ENCODE measurements at regions not wholly inside any gene's neighbourhood (a gene's known extent, or its start where the extent isn't known, plus 50 kb on each side); places are given as distances from the start of the nearest gene placed in this dataset.
"Not testable (repeated sequence)": the region's sequence is repeated elsewhere in the genome, so short reads cannot be mapped to it uniquely, and the experiment has no call there.

DNA sequence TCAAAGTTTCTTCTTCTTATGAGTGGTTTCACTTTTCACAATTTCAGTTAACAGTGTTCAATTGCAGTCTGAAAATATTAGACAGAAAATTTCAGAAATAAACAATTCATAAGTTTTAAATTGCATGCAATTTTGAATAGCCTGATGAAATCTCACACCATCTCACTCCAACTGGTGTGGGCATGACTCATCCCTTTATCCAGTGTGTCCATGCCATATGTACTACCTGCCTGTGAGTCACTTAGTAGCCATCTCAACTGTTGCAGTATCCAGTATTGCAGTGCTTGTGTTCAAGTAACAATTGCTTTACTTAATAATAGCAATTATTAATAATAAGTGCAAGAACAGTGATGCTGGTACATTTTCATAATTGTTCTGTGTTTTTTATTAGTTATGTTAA is 1202.5 kb downstream of the DSC3 start:
- no peak overlapping the region for H3K4me3 Mint-ChIP-seq
- no peaks in the 10 kb centered on the region for H3K4me1 Mint-ChIP-seq
- no peak for DNase-seq
- H3K27me3 Mint-ChIP-seq (ENCODE audit: low read depth in 3 of 3): no peaks in the 10 kb centered on the region
- H3K9me3 Mint-ChIP-seq: peaks cover 0 to 27% (median 6%) of the 10 kb centered on the region in 6 donors
- no peak overlapping the region for H3K27ac Mint-ChIP-seq
- H3K36me3 Mint-ChIP-seq: no peaks in the 10 kb centered on the region

- peaks cover 0 to 37% (median 6%) of the 10 kb centered on the region in 6 donors for H3K9me3 Mint-ChIP-seq
- H3K27ac Mint-ChIP-seq; H3K4me1 Mint-ChIP-seq; H3K4me3 Mint-ChIP-seq; DNase-seq; H3K27me3 Mint-ChIP-seq (ENCODE audit: low read depth in 3 of 3); H3K36me3 Mint-ChIP-seq: not testable (repeated sequence)
Measured at GRCh38 chr18:29838961-29839360, 1203.6 kb downstream of the DSC3 start.

GRCh38 chr18:29838556-29838955 is 1204.0 kb downstream of the DSC3 start:
- Mint-ChIP-seq H3K27me3 (ENCODE audit: low read depth in 3 of 3) (no peaks in the 10 kb centered on the region), H3K36me3 (no peaks in the 10 kb centered on the region), H3K4me1 (no peaks in the 10 kb centered on the region), H3K9me3 (peaks cover 0 to 37% (median 6%) of the 10 kb centered on the region in 6 donors), H3K27ac (no peak overlapping the region), H3K4me3 (no peak overlapping the region)
- no peak for DNase-seq

GRCh38 chr18:29823671-29824070 is 1218.9 kb downstream of the DSC3 start:
- Mint-ChIP-seq H3K36me3 (peaks cover 0 to 4% (median 0%) of the 10 kb centered on the region in 3 donors), H3K27me3 (ENCODE audit: low read depth in 3 of 3) (peaks cover 0 to 3% (median 0%) of the 10 kb centered on the region in 3 donors), H3K4me3 (no peak overlapping the region), H3K4me1 (no peaks in the 10 kb centered on the region), H3K9me3 (peaks cover 3 to 46% (median 23%) of the 10 kb centered on the region in 6 donors), H3K27ac (no peak overlapping the region)
- DNase-seq: no peak

DNA sequence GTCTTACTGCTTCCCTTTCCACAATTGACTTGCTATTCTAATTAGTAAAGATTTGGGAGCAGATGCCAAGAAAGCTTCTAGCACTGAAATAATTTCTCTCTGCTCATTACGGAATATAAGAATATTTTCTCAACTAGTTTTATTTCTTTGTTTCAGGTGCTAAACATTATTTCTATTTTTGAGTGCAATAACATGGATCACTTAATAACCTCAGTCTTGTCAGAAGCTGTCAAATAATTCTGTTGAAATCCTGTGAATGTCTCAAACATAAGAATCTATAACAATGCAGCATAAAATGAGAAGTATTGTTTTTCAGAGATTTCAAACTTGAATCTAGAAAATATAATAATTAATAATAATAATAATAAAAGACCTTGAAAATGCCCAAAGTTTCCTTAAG is 1221.0 kb downstream of the DSC3 start:
- Mint-ChIP-seq H3K9me3 (peaks cover 3 to 49% (median 21%) of the 10 kb centered on the region in 6 donors), H3K4me1 (no peaks in the 10 kb centered on the region), H3K27me3 (ENCODE audit: low read depth in 3 of 3) (peaks cover 0 to 3% (median 0%) of the 10 kb centered on the region in 3 donors), H3K36me3 (peaks cover 0 to 4% (median 0%) of the 10 kb centered on the region in 3 donors), H3K27ac (no peak overlapping the region), H3K4me3 (no peak overlapping the region)
- DNase-seq: no peak

- Mint-ChIP-seq H3K27ac (no peak overlapping the region), H3K9me3 (peaks cover 8 to 70% (median 18%) of the 10 kb centered on the region in 6 donors), H3K36me3 (no peaks in the 10 kb centered on the region), H3K4me3 (no peak overlapping the region), H3K4me1 (no peaks in the 10 kb centered on the region), H3K27me3 (ENCODE audit: low read depth in 3 of 3) (no peaks in the 10 kb centered on the region)
- no peak for DNase-seq
Measured at GRCh38 chr18:29811519-29811918, 1231.0 kb downstream of the DSC3 start.

- Mint-ChIP-seq H3K4me1 (no peaks in the 10 kb centered on the region), H3K4me3 (no peak overlapping the region), H3K9me3 (peaks cover 3 to 19% (median 12%) of the 10 kb centered on the region in 6 donors)
Measured at GRCh38 chr18:29780816-29781215, 1261.7 kb downstream of the DSC3 start.

GRCh38 chr18:29779096-29779495 is 1263.4 kb downstream of the DSC3 start:
- peaks cover 0 to 21% (median 12%) of the 10 kb centered on the region in 6 donors for H3K9me3 Mint-ChIP-seq
- no peak overlapping the region for H3K4me3 Mint-ChIP-seq
- H3K27ac Mint-ChIP-seq: no peak overlapping the region
- no peak for DNase-seq
- no peaks in the 10 kb centered on the region for H3K36me3 Mint-ChIP-seq
- no peaks in the 10 kb centered on the region for H3K4me1 Mint-ChIP-seq
- H3K27me3 Mint-ChIP-seq (ENCODE audit: low read depth in 3 of 3): no peaks in the 10 kb centered on the region

More at GRCh38 chr18:29780816-29781215, 1261.7 kb downstream of the DSC3 start:
- H3K27me3 Mint-ChIP-seq (ENCODE audit: low read depth in 3 of 3): no peaks in the 10 kb centered on the region
- DNase-seq: no peak
- no peaks in the 10 kb centered on the region for H3K36me3 Mint-ChIP-seq
- H3K27ac Mint-ChIP-seq: no peak overlapping the region

GRCh38 chr18:29753379-29753778 is 1289.2 kb downstream of the DSC3 start:
- Mint-ChIP-seq H3K9me3 (peaks cover 10 to 38% (median 13%) of the 10 kb centered on the region in 6 donors), H3K27me3 (ENCODE audit: low read depth in 3 of 3) (peaks cover 0 to 3% (median 2%) of the 10 kb centered on the region in 3 donors), H3K4me1 (no peaks in the 10 kb centered on the region), H3K27ac (no peak overlapping the region), H3K4me3 (no peak overlapping the region), H3K36me3 (no peaks in the 10 kb centered on the region)
- DNase-seq: no peak

DNA sequence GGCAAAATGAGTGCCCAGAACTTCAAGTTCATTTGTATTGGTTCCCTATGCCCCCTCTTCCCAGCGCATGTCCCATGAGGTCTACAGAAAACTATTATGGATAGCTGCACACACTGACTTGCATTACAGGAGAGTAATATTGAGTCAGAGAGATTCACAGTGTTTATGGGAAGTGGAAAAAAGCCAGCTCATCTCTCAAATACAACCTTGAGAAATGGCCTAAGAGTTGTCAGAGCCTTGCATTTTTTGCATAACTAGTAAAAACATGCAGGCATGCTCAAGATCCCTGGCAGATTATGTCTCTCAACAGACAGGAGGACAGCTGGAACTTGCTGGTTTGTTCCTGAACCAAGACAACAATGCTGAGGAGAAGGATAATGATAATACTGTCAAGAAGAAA is 1292.8 kb downstream of the DSC3 start:
- H3K4me1 Mint-ChIP-seq: no peaks in the 10 kb centered on the region

GRCh38 chr18:29741461-29741860 is 1301.1 kb downstream of the DSC3 start:
- DNase-seq: no peak
- peaks cover 5 to 34% (median 10%) of the 10 kb centered on the region in 6 donors for H3K9me3 Mint-ChIP-seq
- no peak overlapping the region for H3K27ac Mint-ChIP-seq
- no peaks in the 10 kb centered on the region for H3K27me3 Mint-ChIP-seq (ENCODE audit: low read depth in 3 of 3)
- H3K4me3 Mint-ChIP-seq: no peak overlapping the region
- no peaks in the 10 kb centered on the region for H3K36me3 Mint-ChIP-seq
- no peaks in the 10 kb centered on the region for H3K4me1 Mint-ChIP-seq

More for the DNA sequence above, 1292.8 kb downstream of the DSC3 start:
- peaks cover 8 to 37% (median 16%) of the 10 kb centered on the region in 6 donors for H3K9me3 Mint-ChIP-seq
- peaks cover 0 to 3% (median 2%) of the 10 kb centered on the region in 3 donors for H3K27me3 Mint-ChIP-seq (ENCODE audit: low read depth in 3 of 3)
- no peak for DNase-seq
- no peak overlapping the region for H3K27ac Mint-ChIP-seq
- H3K36me3 Mint-ChIP-seq: no peaks in the 10 kb centered on the region
- H3K4me3 Mint-ChIP-seq: no peak overlapping the region

- no peaks in the 10 kb centered on the region for H3K36me3 Mint-ChIP-seq
- peaks cover 8 to 43% (median 21%) of the 10 kb centered on the region in 6 donors for H3K9me3 Mint-ChIP-seq
- H3K27ac Mint-ChIP-seq: no peak overlapping the region
- H3K4me3 Mint-ChIP-seq: no peak overlapping the region
- DNase-seq: no peak
- no peaks in the 10 kb centered on the region for H3K4me1 Mint-ChIP-seq
- no peaks in the 10 kb centered on the region for H3K27me3 Mint-ChIP-seq (ENCODE audit: low read depth in 3 of 3)
Measured at GRCh38 chr18:29737620-29738019, 1304.9 kb downstream of the DSC3 start.

- Mint-ChIP-seq H3K36me3 (no peaks in the 10 kb centered on the region), H3K27me3 (ENCODE audit: low read depth in 3 of 3) (no peaks in the 10 kb centered on the region), H3K9me3 (peaks cover 8 to 41% (median 21%) of the 10 kb centered on the region in 6 donors), H3K4me1 (no peaks in the 10 kb centered on the region), H3K4me3 (no peak overlapping the region), H3K27ac (no peak overlapping the region)
- no peak for DNase-seq
Measured at GRCh38 chr18:29737190-29737589, 1305.4 kb downstream of the DSC3 start.

- Mint-ChIP-seq H3K27me3 (ENCODE audit: low read depth in 3 of 3) (no peaks in the 10 kb centered on the region), H3K4me3 (no peak overlapping the region), H3K4me1 (no peaks in the 10 kb centered on the region), H3K27ac (no peak overlapping the region), H3K9me3 (peaks cover 5 to 51% (median 26%) of the 10 kb centered on the region in 6 donors), H3K36me3 (peaks cover 0 to 4% (median 2%) of the 10 kb centered on the region in 3 donors)
- DNase-seq: no peak
Measured at GRCh38 chr18:29730073-29730472, 1312.5 kb downstream of the DSC3 start.

DNA sequence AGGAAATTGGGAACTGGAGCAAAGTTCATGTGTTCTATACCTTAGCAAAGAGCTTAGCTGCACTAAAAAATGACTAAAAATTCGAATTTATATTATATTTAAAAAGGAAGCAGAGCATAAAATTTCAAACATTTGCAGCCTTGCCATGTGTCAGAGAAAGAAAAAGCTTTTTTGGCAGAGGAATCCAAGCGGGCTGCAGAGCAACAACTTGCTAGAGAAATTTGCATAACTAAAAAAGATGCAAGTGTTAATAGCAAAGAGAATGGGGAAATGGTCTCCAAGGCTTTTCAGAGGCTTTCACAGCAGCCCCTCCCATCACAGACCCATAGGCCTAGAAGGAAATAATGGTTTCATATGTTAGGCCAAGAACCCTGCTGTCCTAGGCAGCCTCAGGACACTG is 1315.9 kb downstream of the DSC3 start:
- no peaks in the 10 kb centered on the region for H3K4me1 Mint-ChIP-seq
- no peak for DNase-seq
- no peaks in the 10 kb centered on the region for H3K27me3 Mint-ChIP-seq (ENCODE audit: low read depth in 3 of 3)
- H3K9me3 Mint-ChIP-seq: peaks cover 17 to 53% (median 27%) of the 10 kb centered on the region in 6 donors
- no peak overlapping the region for H3K4me3 Mint-ChIP-seq
- no peak overlapping the region for H3K27ac Mint-ChIP-seq
- H3K36me3 Mint-ChIP-seq: peaks cover 0 to 4% (median 4%) of the 10 kb centered on the region in 3 donors
